IMR-90 (cell line): ENCODE measurements at regions not wholly inside any gene's neighbourhood (a gene's known extent, or its start where the extent isn't known, plus 50 kb on each side); places are given as distances from the start of the nearest gene placed in this dataset.

ENCODE experiments used
- ATAC-seq: fragments of 200-7000 bp; cut with Tn5 transposase; 2 replicates; pipeline ENCODE4 v1.9.1; 2020; ENCODE audit warnings: low read depth, mild to moderate bottlenecking, moderate library complexity
- BruUV-seq: library from RNA; stranded (reverse); fragments of 400-500 nt; replicated peaks from 2 replicates; lab custom pipeline; 2021; lab: Mats Ljungman, UMichigan
- CTCF ChIA-PET: fragments of 300-600 bp; formaldehyde crosslinking; extraction: SDS; loops from one replicate; lab custom pipeline; 2021; ENCODE audit warnings: antibody characterized with exemption; lab: Yijun Ruan, JAX
- POLR2A ChIA-PET: fragments of 300-600 bp; sonication (Branson Sonifier 250); formaldehyde crosslinking; loops from one replicate; lab custom pipeline; 2022; ENCODE audit warnings: antibody characterized with exemption; ENCODE audit not compliant: unreplicated experiment; lab: Charles Lee
- DNase-seq: peaks from one replicate; pipeline ENCODE4 v3.0.0; 2013
- H2AFZ ChIP-seq: replicated peaks from 2 replicates; pipeline ENCODE3; 2013; ENCODE audit warnings: low read length, mild to moderate bottlenecking; ENCODE audit not compliant: poor library complexity
- H2AK5ac ChIP-seq: 2 replicates; pipeline ENCODE4 v1.6.1; 2013; ENCODE audit warnings: low read depth, low read length, inconsistent platforms
- H2AK9ac ChIP-seq: replicated peaks from 2 replicates; pipeline ENCODE3; 2013; ENCODE audit warnings: mild to moderate bottlenecking, low read depth, low read length, moderate library complexity; ENCODE audit not compliant: poor library complexity
- H2BK120ac ChIP-seq: 2 replicates; pipeline ENCODE4 v1.6.1; 2013; ENCODE audit warnings: low read depth, low read length, inconsistent platforms
- H2BK15ac ChIP-seq: 3 replicates; pipeline ENCODE4 v1.6.1; 2013; ENCODE audit warnings: low read depth, low read length, inconsistent platforms
- H2BK20ac ChIP-seq: 2 replicates; pipeline ENCODE4 v1.6.1; 2013; ENCODE audit warnings: low read depth, mild to moderate bottlenecking, inconsistent platforms, low read length, moderate library complexity
- H2BK5ac ChIP-seq: 2 replicates; pipeline ENCODE4 v1.6.1; 2013; ENCODE audit warnings: mild to moderate bottlenecking, low read depth, low read length, inconsistent platforms; ENCODE audit not compliant: poor library complexity, severe bottlenecking
- H3K14ac ChIP-seq: replicated peaks from 2 replicates; pipeline ENCODE4 v1.6.1; 2013; ENCODE audit warnings: low read depth, low read length, inconsistent platforms
- H3K18ac ChIP-seq: 2 replicates; pipeline ENCODE4 v1.6.1; 2013; ENCODE audit warnings: low read depth, low read length, control low read depth
- H3K23ac ChIP-seq: 2 replicates; pipeline ENCODE4 v1.6.1; 2013; ENCODE audit warnings: low read depth, low read length, inconsistent platforms
- H3K27ac ChIP-seq: 2 replicates; pipeline ENCODE4 v1.5.1; 2013; ENCODE audit warnings: mild to moderate bottlenecking, control low read depth, low read length; ENCODE audit not compliant: insufficient read depth
- H3K27me3 ChIP-seq: 2 replicates; pipeline ENCODE4 v1.6.1; 2013; ENCODE audit warnings: low read length; ENCODE audit not compliant: control insufficient read depth, insufficient read depth
- H3K36me3 ChIP-seq: 2 replicates; pipeline ENCODE4 v1.6.1; 2013; ENCODE audit warnings: low read length, mixed read lengths; ENCODE audit not compliant: control insufficient read depth, insufficient read depth
- H3K4ac ChIP-seq: 2 replicates; pipeline ENCODE4 v1.6.1; 2013; ENCODE audit warnings: low read depth, low read length, inconsistent platforms
- H3K4me1 ChIP-seq: 2 replicates; pipeline ENCODE4 v1.6.1; 2013; ENCODE audit warnings: low read length, mixed read lengths; ENCODE audit not compliant: control insufficient read depth, insufficient read depth
- H3K4me2 ChIP-seq: 2 replicates; pipeline ENCODE4 v1.6.1; 2013; ENCODE audit warnings: low read depth, mild to moderate bottlenecking, control low read depth, low read length, moderate library complexity
- H3K4me3 ChIP-seq: 2 replicates; pipeline ENCODE4 v1.5.1; 2013; ENCODE audit warnings: low read depth, mild to moderate bottlenecking, control low read depth, low read length, moderate library complexity; ENCODE audit not compliant: insufficient read depth
- H3K56ac ChIP-seq: 2 replicates; pipeline ENCODE4 v1.6.1; 2013; ENCODE audit warnings: low read length, inconsistent platforms; ENCODE audit not compliant: insufficient read depth; ENCODE audit errors: extremely low read depth
- H3K79me1 ChIP-seq, 2 experiments: 2 replicates each; pipeline ENCODE4 v1.6.1; 2013; ENCODE audit warnings: low read length in 2 of 2, inconsistent platforms in 1 of 2, low read depth in 1 of 2
- H3K9ac ChIP-seq: 2 replicates; pipeline ENCODE4 v1.6.1; 2013; ENCODE audit warnings: low read depth, low read length, control low read depth
- H3K9me1 ChIP-seq: 2 replicates; pipeline ENCODE4 v1.6.1; 2013; ENCODE audit warnings: low read length, inconsistent platforms; ENCODE audit not compliant: insufficient read depth
- H3K9me3 ChIP-seq: 2 replicates; pipeline ENCODE4 v1.6.1; 2013; ENCODE audit warnings: low read length; ENCODE audit not compliant: control insufficient read depth, insufficient read depth
- H4K20me1 ChIP-seq: 2 replicates; pipeline ENCODE4 v1.6.1; 2013; ENCODE audit warnings: low read length, inconsistent platforms; ENCODE audit not compliant: insufficient read depth
- H4K5ac ChIP-seq: 2 replicates; pipeline ENCODE4 v1.6.1; 2013; ENCODE audit warnings: mild to moderate bottlenecking, low read depth, low read length, control low read depth
- H4K8ac ChIP-seq, 2 experiments: 2 replicates each; pipeline ENCODE4 v1.6.1; 2013; ENCODE audit warnings: low read depth in 2 of 2, low read length in 2 of 2, control low read depth in 1 of 2, inconsistent platforms in 1 of 2
- H4K91ac ChIP-seq: 2 replicates; pipeline ENCODE4 v1.6.1; 2013; ENCODE audit warnings: low read depth, low read length, inconsistent platforms; ENCODE audit not compliant: insufficient read depth
- BHLHE40 ChIP-seq: fragments of 150-350 bp; IDR thresholded peaks from 2 replicates; pipeline ENCODE4 v1.6.1; 2016; ENCODE audit warnings: mild to moderate bottlenecking, low read depth, low read length
- CHD1 ChIP-seq: IDR thresholded peaks from 2 replicates; pipeline ENCODE4 v1.6.1; 2012; ENCODE audit warnings: low read depth, low read length, improper control_type of control experiment
- ELK1 ChIP-seq: fragments of 150-350 bp; IDR thresholded peaks from 2 replicates; pipeline ENCODE4 v1.6.1; 2016; ENCODE audit warnings: low read depth, mild to moderate bottlenecking, low read length, moderate library complexity, borderline replicate concordance
- FOS ChIP-seq: fragments of 150-350 bp; IDR thresholded peaks from 2 replicates; pipeline ENCODE4 v1.6.1; 2016; ENCODE audit warnings: low read depth, low read length
- MXI1 ChIP-seq: IDR thresholded peaks from 2 replicates; pipeline ENCODE4 v1.6.1; 2012; ENCODE audit warnings: low read depth, mild to moderate bottlenecking, low read length, moderate library complexity, borderline replicate concordance
- RFX5 ChIP-seq: IDR thresholded peaks from 2 replicates; pipeline ENCODE4 v1.8.0; 2012; ENCODE audit warnings: low read depth, mild to moderate bottlenecking, low read length, moderate library complexity
- USF2 ChIP-seq: fragments of 150-350 bp; IDR thresholded peaks from 2 replicates; pipeline ENCODE4 v1.6.1; 2017; ENCODE audit warnings: mild to moderate bottlenecking, antibody characterized with exemption, low read length, low read depth
- WGBS, 2 experiments: methylation state at CpG; one replicate each; pipeline versions ENCODE4 v1.1.5 to v1.1.7; 2013; ENCODE audit warnings: missing lambda C conversion rate in 2 of 2; ENCODE audit not compliant: insufficient read length in 1 of 2; ENCODE audit errors: extremely low coverage in 2 of 2; 5-methylcytosine and 5-hydroxymethylcytosine counted together
- dilution Hi-C: fragments of 300-500 bp; cut with HindIII; formaldehyde crosslinking; loops from one replicate; pipeline ENCODE4 v1.14.3; 2018; ENCODE audit warnings: low sequenced_read_pairs; ENCODE audit not compliant: unreplicated experiment
- in situ Hi-C: fragments of 300-500 bp; cut with MboI; formaldehyde crosslinking; loops from 3 replicates; pipeline ENCODE4 v1.14.3; 2019; ENCODE audit warnings: low sequenced_read_pairs, inconsistent platforms, mixed read lengths
- intact Hi-C: fragments of 100-400 bp; cut with micrococcal nuclease; formaldehyde crosslinking; loops from 2 replicates; pipeline ENCODE4 v1.10.0; 2022

GRCh38 chr18:78393086-78393862 lies 586.3 kb upstream of the SALL3 start:
- Histone ChIP-seq H3K4me2 (no peak overlapping the region), H4K20me1 (no peaks in the 10 kb centered on the region), H2BK5ac (no peak overlapping the region), H3K23ac (no peak overlapping the region), H4K8ac (no peak overlapping the region), H3K4ac (no peak overlapping the region), H3K4me3 (no peak overlapping the region), H2BK120ac (no peak overlapping the region), H4K91ac (no peak overlapping the region), H3K27me3 (no peaks in the 10 kb centered on the region), H3K36me3 (no peaks in the 10 kb centered on the region), H4K5ac (no peak overlapping the region), H2BK15ac (no peak overlapping the region), H3K79me1 (no peaks in the 10 kb centered on the region), H3K27ac (no peak overlapping the region), H2BK20ac (no peak overlapping the region), H3K9me1 (no peaks in the 10 kb centered on the region), H3K18ac (no peak overlapping the region), H2AFZ (no peak overlapping the region), H2AK5ac (no peak overlapping the region), H3K9ac (no peak overlapping the region), H3K9me3 (peaks cover 41% of the 10 kb centered on the region), H3K56ac (no peak overlapping the region), H2AK9ac (no peak overlapping the region), H3K4me1 (no peaks in the 10 kb centered on the region), H3K14ac (no peak overlapping the region)
- in situ Hi-C loops (no loop called here), intact Hi-C loops (no loop called here), dilution Hi-C loops (no loop called here)
- CTCF ChIA-PET: no interaction called here
- no peak for TF ChIP-seq BHLHE40
- TF ChIP-seq RFX5: no peak
- TF ChIP-seq MXI1: no peak
- TF ChIP-seq CHD1: no peak
- no peak for TF ChIP-seq USF2
- TF ChIP-seq FOS: no peak
- no peak for TF ChIP-seq ELK1
- no TSS peak for BruUV-seq
- 47% methylated on average over 3 of the region's 14 CpGs; no CpG with 5 or more reads in 1 of the 2 experiments for WGBS, 2 experiments
- ATAC-seq (no peak), DNase-seq (no peak)
- POLR2A ChIA-PET: no interaction called here
